ENCODE measurements at regions not wholly inside any gene's neighbourhood (a gene's known extent, or its start where the extent isn't known, plus 50 kb on each side); places are given as distances from the start of the nearest gene placed in this dataset.
A peak's percentile ranks its signal among the peaks of the same experiment; 100 is the strongest.
"Not testable (repeated sequence)": the region's sequence is repeated elsewhere in the genome, so short reads cannot be mapped to it uniquely, and the experiment has no call there.

DNA sequence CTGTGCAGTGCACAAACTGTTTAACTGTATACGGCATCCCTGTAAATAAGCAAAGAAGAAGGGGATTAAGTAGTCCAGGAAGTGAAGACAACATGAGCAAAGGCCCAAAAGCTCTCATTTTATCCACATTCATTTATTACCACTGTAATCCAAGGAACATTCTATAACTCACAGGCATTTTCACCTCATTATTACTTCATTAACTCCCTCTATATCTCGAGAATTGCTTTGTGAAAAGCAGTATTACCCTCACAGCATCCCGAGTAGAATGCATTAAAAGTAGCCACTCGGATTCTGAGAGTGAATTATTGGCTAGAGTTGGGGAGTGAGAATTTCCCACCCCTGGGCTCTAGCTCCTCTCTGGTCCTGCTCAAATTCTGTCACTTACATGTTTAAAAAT is 51.0 kb upstream of the CHCHD3 start:
- no peak for DNase-seq

DNA sequence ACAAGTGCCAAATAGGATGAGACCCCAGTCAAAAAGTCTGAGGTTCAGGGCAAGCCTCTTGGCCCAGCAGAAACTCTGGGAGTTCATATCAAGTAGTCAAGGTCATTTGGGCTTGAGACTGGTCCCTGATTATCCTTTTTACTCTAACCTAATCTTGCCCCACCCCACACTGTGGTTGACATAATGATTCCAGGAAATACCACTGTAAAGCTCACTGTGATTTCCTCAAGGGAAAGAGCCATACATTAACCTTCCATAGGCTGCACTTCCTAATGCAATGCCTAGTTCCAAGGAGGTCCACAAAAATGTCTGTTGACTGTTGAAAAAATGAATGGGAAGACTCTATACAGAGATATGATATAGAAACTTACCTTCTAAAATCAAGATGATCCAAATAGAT is 52.9 kb upstream of the CHCHD3 start:
- DNase-seq = no peak

DNA sequence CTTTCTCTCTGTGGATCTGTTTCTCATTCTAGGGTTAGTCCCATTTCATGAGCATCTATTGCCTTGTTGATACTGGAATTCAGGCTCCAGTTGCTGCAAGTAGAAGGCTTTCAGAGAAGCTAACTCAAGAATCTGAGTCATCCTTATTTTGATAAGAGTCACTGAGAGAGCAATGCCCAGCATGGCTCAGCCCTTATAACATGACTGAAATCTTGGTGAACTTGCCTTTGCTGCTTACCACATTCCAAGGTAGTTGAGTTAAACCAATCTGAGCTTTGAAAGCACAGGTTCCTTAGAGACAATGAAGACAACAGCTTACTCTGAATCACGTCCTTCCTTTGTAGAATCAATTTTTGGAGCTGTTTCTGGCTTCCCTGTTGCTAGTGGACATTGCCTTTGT is 53.6 kb upstream of the CHCHD3 start:
- no peak for DNase-seq

DNA sequence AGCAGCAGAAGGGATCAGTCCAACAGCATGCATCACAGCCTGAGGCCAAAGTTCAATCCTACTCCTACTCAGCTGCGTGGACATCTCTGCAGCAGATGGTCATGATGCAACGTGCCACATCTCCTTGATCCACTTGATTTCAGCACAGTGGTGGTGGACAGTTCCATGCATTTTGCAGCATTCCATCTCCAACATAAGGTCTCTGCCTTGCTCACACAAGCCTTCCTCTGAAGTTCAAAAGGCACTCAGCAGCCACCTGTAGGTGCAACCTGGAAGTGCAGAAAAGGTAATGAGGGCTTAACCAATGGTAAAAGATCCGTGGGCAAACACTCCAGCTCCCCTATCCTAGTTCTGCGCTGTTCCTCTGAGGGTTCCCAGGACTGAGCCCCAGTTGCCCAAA is 57.5 kb upstream of the CHCHD3 start:
- DNase-seq = peak; percentile 45

DNA sequence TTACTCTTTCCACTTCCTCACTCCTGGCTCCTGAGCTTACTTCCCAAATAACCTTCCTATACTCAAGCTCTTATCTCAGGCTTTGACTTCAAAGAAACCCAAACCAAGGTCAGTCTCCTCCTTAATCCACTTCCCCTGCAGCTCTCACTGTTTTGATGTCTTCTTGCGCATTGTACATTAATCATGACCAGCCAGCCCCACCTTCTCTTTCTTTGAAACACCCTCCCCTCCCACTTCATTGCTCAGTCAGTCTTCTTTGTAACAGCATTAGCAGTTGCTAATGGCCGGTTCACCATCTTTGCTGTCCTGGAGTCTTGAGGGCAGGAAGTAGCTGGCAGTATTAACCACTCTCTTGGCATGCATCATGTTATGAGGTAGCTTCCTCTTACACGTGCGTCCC is 57.9 kb upstream of the CHCHD3 start:
- DNase-seq = no peak

DNA sequence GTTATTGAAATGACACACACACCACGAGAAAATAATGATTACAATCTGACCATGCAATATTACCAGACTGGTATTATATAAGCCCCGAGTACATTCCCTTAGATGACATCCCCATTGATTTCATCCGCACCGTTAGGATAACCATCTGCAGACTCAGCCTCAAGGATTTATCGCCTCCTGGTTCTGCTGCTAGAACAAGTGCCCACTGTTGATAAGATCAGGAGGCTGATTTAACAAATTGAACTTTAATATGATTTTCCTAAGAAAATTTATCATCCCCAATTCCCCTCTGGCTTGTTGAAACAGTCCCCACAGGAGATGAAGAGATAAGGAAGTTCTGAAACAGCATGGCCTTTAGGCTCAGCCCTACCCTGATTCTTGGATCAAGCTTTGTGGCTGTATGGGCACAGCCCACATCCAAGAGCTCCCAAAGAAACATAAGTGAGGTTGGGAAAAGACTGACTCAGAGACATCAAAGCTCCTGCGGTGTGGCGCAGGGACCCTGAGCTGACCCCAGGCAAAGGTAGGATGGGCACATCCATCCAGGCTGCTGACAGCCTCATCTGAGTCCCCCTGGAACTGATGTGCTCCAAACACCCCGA is 59.2 kb upstream of the CHCHD3 start:
- DNase-seq = no peak

DNA sequence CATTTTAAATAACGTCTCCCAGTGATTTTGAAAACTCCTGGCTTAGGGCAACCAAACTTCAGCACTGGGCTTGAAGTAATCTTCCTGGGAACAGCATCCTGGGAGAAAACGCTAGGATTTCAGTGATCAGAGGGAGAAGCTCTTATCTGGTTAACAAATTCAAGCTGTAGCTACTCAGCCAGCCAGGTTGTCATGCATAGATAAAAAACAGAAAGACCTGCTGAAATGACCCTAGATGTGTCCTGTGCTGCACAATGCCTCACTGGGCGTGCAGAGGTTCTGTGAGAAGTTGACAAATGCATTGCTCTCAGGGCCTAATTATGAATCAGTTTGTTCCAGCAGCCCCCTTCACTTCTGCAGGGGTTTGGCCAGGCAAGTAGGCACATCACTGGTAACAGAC is 68.9 kb upstream of the CHCHD3 start:
- no peak for DNase-seq

DNA sequence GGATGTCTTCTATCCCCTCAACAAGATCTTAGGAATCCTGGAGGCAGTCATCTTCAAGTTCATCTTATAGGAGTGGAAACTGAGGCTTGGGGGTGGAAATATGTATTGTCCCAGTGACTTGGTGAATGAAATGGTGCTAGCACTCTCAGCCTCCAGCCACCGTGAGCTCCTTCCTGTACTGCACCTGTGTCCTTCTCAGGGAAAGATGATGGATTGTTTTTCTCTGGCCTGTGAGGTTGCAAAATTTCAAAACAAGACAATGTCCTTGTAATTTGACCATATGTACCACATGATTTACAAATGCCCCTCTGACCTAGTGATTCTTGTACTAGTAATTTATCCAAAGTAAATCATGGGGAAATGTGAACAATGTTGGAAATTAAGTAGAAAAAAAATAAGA is 71.0 kb upstream of the CHCHD3 start:
- DNase-seq = no peak

DNA sequence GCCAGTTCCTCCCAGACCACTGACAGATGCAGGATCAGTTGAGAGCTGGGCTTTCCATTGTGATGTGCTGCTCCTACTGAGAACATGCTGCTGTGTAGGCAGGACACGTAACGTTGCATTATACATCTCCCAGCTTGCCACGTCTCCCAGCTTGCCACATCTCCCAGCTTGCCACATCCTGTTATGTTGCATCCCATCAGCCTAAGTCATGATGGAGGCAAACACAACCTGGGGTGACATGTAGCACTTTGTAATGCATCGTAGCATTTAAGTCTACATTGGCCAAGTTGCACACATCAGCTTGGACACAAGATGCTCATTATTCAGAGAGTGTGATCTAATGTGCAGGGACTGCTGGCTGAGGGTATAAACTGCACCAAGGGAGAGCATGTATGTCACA is 73.3 kb upstream of the CHCHD3 start:
- DNase-seq = no peak

DNA sequence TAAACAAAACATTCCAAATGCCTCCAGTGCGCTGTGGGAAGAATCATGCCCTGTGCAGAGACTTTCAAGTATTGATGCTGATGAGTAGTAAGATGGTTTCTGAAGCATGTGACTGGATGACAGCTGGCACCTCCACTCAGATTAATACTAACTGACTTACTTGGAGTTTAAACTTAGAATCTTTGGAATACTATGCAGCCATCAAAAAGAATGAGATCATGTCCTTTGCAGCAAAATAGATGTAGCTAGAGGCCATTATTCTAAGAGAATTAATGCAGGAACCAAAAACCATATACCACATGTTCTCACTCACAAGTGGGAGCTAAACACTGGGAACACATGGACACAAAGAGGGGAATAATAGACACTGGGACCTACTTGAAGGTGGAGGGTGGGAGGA is 73.8 kb upstream of the CHCHD3 start:
- DNase-seq = no peak

DNA sequence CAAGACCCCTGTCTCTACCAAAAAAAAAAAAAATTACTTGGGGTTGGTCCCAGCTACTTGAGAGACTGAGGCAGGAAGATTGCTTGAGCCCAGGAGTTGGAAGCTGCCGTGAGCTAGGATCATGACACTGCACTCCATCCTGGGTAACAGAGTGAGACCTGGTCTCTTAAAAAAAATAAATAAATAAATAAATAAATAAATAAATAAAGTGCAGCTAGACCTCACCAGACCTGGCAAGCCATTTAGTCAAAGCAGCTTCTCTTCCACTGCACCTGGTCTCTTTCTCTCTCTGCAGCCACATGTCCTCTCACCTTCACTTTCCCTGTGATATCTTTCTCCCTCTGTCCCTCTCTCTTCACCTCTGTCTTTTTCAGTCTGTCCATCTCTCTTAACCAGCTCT is 75.2 kb upstream of the CHCHD3 start:
- no peak for DNase-seq

DNA sequence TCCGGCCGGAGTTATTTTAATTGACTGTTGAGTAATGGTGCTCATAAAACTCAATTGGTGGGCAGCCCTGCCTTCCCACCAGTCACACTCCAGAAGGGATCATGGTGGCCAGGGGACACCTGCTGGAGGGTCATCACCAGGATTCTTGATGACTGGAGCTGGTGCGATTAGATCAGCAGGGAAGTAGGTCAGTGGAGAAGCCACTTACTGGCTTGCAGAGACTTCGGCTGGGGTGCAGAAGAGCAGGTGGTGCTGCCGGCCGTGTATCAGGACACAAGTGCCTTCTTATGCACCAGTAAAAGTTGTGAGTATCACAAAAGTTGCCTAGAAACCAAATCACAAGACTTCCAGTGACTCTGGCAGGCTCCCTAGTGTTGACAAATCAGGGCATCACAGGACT is 82.6 kb upstream of the CHCHD3 start:
- no peak for DNase-seq

DNA sequence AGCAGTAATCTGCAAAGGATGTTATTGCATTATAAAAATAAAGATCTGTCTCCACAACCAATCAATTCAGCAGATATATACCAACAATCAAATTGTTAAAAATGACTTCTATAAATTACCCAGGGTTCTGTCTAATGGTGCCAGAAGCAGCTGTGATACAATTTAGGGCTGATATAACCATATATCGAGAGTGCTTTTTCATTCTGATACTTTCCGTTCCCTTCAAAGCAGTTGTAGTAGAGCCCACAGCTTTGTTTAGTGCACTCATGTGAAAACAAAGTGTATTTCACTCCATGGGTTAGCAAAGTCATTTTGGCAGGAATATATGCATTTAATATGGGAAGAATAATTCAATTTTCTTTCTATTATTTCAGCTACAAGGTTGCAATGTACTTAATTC is 83.1 kb upstream of the CHCHD3 start:
- no peak for DNase-seq

DNA sequence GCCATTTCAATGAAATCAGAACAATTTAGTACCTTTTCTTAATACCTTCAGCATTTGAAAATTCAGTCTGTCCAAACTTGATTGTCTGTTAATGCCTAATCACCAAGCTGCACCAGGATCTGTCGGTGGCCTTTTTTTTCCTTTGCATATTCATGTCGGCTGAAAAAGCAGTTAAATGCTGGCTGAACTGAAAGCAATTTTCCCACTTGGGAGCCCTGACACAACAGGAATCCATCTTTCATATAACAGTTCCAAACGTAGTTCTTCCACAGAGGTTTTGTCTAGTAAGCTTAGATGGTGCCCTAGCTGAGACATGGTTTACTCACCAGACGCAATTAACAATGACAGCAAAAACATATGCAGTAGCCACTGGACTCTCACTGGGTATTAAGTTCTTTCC is 83.6 kb upstream of the CHCHD3 start:
- no peak for DNase-seq

DNA sequence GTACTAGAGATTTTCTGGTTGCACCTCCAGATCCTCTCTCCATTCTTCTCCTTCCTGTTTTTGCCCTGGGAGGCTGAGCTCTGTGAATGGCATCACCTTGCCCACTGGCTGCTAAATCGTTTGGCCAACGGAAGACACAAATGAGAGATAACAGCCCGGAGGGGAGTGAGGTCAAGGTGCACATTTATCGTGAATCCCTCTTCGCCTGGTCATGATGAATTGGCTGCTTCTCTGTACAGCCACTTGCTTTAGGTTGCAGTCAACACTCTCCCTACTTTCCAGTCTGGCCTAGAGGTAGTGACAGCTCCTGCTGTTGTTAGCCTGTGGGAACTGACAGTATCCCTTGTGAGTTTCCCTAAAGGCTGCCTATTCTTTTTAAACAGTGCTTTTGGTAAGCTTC is 85.4 kb upstream of the CHCHD3 start:
- DNase-seq = no peak

DNA sequence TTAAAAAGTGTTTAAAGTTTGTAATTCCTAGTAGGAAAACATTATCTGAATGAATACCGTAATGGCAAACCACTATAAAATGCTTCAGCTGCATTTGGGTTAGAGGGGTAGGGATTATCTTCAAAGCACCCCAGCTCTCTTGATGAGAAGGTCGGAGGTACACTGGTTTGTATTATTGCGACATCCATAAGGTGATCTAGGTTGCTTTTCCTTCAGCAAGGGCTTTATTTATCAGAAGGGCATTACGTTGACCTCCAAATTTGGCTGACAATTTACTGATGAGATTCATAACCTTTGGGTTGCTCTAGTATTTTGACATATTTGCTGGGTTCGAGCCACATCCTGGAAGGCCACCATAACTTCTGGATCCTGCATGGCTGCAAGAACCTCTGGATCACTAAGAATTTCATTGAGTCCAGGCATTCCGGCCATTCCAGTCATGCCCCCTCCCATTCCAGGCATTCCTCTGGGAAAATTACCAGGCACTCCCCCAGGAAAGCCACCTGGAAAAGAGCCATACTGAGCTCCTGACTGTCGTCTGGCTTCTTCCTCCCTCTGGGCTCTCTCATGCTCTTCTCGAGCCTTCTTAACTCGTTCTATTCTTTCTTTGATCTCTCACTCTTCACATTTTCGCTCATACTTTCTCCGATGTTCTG is 83.6 kb upstream of the EXOC4 start:
- not testable (repeated sequence) for DNase-seq

DNA sequence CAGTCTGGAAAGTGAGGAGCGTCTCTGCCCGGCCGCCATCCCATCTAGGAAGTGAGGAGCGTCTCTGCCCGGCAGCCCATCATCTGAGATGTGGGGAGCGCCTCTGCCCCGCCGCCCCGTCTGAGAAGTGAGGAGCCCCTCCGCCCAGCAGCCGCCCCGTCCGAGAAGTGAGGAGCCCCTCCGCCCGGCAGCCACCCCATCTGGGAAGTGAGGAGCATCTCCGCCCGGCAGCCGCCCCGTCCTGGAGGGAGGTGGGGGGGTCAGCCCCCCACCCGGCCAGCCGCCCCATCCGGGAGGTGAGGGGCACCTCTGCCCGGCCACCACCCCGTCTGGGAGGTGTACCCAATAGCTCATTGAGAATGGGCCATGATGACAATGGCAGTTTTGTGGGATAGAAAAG is 75.4 kb upstream of the EXOC4 start:
- DNase-seq = not testable (repeated sequence)

DNA sequence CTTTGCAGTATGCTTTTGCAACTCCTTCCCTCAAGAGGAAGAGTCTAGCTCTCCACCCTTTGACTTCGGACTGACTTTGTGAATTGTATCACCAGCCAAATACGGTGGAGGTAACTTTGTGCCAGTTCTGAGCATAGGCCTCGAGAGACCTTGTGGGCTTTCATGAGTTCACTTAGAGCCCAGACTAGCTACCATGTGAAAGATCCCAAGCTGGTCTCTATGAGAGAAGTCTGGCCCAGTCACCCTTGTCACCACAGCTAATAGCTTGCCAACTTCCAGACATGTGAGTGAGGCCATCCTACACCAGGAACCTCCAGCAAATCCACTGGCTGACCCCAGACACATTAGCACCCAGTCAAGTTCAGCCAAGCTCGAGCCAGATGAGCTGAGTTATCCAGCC is 72.2 kb upstream of the EXOC4 start:
- no peak for DNase-seq

DNA sequence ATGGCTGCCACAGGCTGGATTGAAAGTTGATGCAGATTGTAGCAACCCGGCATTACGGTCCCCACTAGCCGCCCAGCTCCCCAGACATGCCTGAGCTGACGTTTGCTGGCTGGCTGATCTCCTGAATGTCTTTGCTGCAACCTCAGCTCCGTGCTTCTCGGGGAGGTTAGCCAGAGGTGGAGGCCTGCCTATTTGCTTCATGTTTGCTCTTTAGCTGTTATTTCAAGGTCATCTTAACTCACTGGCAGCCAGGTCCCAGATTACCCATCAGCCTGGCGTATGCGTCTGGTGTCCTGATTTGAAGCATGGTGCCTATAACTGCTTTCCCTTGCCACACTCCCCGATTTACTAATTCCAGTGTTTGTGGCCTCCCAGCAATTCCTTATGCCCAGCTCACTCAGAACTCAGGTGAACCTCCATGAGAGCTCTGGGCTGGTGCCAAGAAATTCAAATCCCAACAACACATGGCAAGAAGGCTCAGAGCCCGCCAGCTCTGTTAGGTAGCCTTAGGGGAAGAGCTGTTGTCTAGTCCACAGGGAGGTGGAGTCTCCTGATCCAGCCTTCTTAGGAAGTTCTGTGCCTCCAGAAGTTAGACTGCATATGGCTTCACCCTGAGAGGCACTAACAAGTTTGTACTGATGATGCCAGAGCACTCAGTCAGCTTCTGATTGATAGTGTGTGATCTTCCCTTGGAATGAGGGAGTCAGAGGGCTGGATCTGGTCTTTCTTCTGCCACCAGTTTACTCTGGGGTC is 69.7 kb upstream of the EXOC4 start:
- DNase-seq = no peak

DNA sequence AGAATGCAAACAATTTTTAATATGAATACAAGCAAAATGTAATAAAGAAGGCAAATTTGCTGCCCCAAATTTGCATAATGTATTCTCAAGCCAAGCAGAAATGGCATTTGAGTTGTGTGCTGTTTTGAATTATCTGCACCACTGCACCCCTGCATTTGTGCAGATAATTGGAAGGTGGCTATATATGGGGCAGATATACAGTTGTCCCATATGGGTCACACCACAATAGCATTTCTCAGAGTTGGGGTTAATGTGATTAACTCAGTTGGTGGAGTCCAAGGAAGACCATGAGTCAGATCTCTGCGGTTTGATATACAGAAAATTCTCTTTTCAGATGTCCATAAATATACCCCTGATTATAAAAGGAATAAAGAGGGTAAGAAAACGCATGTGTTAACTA is 68.9 kb upstream of the EXOC4 start:
- no peak for DNase-seq

DNA sequence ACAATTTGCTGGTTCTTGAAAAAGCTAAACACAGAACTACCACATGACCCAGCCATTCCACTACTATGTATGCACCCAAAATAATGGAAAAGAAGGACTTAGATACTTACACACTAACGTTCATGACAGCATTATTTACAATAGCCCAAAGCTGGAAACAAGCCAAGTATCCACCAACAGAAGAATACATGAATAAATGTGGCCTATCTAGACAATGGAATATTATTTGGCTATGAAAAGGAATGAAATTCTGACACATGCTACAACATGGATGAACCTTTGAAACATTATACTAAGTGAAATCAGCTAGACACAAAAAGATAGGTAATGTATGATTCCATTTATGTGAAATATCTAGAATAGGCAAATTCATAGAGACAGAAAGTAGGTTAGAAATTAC is 67.4 kb upstream of the EXOC4 start:
- DNase-seq = no peak

DNA sequence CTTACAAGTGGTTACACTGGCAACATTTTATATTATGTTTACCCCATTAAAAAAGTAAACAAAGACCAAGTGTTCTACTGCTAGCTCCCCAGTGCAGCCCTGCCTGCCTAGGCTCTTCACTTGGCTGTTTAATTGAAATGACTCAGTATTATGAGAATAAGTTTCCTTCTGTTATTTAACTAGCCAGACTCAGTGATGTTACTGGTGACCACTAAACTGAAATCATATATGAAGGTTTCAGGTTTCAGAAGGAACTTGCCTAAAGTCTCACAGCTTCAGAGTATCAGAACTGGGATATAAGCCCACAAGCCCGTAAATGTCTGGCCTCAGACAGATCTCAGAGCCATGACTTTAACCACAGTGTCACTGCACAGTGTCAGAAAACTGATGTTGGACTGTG is 66.8 kb upstream of the EXOC4 start:
- DNase-seq = no peak

DNA sequence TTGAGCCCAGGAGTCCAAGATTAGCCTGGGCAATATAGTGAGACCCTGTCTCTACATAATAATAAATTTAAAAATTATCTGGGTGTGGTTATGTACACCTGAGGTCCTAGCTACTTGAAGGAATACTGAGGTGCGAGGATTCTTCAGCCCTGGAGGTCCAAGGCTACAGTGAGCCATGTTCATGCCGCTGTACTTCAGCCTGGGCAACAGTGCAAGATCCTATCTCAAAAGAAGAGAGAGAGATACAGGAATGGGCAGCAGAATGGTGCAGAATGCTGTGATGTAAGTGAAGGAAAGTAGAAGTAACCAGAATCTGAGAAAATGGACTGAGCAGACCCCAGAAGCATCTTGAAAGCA is 62.7 kb upstream of the EXOC4 start:
- DNase-seq = no peak

DNA sequence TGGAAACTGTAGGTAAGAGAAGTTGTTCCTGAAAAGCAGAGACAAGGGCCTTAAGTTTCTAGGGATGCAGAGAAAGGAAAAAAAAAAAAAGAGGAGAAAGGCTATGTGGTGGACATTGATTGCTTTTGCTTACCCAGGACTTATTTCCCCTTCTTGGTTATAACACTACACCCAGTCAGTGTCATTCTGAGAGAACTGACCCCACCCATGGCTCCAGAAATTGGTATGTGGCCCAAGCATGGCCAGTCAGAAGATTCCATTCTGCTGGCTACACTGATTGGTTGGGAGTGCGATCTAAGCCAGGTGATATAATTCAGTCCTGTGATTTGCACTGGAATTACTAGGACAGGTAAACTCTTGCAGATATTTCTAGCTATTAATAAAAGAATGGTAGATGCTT is 62.2 kb upstream of the EXOC4 start:
- DNase-seq = no peak

DNA sequence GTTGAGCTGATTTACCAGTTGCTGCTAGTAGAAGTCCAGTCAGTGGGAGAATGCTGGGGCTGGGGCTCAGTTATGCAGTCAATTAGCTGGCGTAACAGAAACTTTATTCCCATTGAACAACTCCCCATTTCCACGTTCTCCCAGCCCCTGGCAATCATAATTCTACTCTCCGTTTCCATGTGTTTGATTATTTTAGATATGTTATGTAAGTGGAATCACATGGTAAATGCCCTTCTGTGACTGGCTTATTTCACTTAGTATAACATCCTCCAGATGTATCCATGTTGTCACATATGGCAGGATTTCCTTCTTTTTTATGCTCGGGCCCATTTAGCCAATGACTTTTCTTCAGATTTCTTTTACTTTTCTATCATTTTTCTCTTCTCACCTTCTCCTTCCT is 61.1 kb upstream of the EXOC4 start:
- DNase-seq = no peak

All from right forelimb (tissue), 1 donor.